GM12873 (cell line): ENCODE measurements at regions not wholly inside any gene's neighbourhood (a gene's known extent, or its start where the extent isn't known, plus 50 kb on each side); places are given as distances from the start of the nearest gene placed in this dataset.

Experiments used
- TF ChIP-seq, protein P1 (sequence below): IDR thresholded peaks from 2 replicates; pipeline ENCODE4 v1.5.1; 2012; ENCODE audit warnings: low read depth, mild to moderate bottlenecking, moderate library complexity, low read length, control low read depth; ENCODE audit not compliant: insufficient read depth; ENCODE audit errors: missing control alignments

DNA sequence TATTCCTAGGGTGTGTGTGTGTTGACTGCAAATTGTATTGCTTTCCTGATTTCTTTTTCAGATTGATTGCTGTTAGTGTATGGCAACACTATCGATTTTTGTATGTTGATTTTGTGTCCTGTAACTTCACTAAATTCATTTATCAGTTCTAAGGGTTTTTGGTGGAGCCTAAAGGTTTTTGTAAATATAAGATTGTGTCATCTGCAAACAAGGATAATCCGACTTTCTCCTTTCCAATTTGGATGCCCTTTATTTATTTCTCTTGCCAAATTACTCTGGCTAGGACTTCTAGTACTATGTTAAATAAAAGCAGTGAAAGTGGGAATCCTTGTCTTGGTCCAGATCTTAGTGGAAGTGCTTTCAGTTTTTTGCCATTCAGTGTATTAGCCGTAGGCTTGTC, 340.9 kb upstream of the KLF4 start:
- TF ChIP-seq, protein P1, sequence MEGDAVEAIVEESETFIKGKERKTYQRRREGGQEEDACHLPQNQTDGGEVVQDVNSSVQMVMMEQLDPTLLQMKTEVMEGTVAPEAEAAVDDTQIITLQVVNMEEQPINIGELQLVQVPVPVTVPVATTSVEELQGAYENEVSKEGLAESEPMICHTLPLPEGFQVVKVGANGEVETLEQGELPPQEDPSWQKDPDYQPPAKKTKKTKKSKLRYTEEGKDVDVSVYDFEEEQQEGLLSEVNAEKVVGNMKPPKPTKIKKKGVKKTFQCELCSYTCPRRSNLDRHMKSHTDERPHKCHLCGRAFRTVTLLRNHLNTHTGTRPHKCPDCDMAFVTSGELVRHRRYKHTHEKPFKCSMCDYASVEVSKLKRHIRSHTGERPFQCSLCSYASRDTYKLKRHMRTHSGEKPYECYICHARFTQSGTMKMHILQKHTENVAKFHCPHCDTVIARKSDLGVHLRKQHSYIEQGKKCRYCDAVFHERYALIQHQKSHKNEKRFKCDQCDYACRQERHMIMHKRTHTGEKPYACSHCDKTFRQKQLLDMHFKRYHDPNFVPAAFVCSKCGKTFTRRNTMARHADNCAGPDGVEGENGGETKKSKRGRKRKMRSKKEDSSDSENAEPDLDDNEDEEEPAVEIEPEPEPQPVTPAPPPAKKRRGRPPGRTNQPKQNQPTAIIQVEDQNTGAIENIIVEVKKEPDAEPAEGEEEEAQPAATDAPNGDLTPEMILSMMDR = no peak

DNA sequence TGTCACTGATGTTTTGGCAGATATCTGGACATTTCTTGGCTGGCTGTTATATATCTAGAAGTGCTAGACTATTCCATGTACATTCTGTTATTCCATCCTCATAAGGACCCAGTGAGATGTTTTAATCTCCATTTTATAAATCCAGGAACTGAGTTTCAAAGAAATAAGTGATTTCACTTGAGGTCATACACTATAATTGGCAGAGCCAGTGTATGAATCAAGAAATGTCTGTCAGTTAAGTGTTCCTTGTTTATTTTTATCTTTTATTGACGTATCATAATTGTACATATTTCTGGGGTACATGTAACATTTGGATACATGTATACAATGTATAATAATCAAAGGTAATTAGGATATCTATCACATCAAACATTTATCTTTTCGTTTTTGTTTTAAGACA, 338.3 kb upstream of the KLF4 start:
- TF ChIP-seq, protein P1 = no peak

DNA sequence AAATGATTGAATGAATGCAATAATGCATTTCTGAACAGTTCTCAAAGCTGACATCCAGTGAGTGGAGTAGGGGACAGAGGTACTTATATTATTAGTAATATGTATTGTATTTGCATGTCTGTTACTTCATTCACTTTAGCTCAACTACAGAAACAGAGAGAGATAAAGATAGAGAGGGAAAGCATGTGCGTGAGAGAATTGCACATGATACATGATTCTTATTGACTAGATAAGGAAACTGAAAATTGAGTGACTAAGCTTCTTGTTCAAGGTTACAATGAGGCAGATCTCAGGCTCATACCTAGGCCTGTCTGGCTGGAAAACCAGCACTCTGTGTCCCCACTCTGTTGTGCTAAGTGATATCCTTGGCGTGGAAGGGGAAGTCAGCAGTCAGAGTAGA, 337.7 kb upstream of the KLF4 start:
- TF ChIP-seq, protein P1 = no peak

DNA sequence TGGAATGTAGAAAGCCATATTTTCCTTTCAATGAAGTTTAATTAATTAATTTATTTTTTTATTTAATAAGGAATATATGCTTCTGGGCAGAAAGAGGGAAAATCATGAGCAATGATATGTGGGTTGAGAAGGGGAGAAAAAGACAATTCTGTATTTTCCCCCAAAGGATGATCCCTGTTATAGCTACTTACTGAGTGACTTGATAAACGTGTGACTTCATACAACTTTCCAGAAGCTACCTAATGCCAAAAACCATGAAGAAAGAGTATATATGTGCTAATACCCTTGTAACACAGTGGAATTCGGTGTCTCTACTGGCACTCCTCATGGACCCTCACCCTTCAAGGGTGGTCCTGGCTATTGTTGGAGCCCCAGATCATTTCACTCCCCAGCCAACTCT, 335.0 kb upstream of the KLF4 start:
- TF ChIP-seq, protein P1 = no peak

DNA sequence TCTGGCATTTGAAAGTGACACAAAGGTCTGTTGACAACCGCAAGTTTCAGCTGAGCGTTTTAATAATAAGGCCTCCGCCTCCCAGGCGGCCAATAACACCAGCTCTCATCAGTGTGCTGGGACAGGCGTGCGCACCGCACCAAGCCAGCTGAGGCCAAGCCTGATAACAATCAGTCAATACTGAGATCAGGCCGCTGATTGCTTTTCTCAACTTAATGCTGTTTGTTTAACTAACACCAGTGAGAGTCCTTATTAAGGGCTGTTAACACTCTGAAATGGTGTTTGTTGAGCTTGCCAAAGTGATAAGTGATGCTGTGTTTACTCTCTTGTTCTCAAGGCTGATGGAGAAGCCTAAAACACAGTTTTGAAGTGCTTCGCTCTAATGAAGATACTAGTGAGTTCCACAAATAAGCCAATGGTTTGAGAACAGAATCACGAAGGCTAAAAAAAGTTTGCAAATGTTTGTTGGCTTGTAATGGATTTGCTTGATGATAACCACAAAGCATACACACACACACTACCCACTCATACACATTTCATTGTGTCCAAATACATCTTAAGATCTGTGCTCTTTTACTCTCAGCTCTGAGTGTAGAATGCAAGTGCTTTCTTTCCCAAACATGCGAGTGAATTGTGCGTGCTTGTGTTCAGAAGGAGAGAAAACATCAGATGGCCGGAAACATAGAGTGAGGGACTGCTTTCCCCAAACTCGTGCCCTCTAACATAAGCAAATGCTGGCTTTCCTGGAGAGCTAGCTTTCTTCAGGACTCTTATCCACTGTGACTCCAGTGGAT, 330.4 kb upstream of the KLF4 start:
- TF ChIP-seq, protein P1 = no peak

DNA sequence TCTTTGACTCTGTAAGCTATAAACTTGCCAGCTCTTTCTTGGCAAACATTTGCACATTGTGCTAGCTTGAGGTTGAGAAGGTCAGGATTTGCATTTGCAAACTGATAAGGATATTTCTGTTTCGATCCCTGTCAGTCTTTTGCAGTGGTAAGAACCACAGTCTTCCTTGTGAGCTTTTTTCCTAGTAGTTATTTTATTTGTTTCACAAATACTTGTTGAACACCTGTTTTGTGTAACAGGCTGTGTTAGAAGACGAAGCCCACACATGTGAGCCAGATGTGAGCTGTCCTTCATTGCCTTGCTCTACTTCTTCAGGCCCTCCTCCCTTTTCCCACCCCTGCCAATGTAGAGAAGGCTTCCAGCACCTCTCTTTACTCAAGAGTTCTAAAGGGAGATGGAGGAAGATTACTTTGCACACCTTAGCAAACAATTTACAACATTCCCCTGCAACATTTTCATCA, 327.0 kb upstream of the KLF4 start:
- TF ChIP-seq, protein P1 = no peak

DNA sequence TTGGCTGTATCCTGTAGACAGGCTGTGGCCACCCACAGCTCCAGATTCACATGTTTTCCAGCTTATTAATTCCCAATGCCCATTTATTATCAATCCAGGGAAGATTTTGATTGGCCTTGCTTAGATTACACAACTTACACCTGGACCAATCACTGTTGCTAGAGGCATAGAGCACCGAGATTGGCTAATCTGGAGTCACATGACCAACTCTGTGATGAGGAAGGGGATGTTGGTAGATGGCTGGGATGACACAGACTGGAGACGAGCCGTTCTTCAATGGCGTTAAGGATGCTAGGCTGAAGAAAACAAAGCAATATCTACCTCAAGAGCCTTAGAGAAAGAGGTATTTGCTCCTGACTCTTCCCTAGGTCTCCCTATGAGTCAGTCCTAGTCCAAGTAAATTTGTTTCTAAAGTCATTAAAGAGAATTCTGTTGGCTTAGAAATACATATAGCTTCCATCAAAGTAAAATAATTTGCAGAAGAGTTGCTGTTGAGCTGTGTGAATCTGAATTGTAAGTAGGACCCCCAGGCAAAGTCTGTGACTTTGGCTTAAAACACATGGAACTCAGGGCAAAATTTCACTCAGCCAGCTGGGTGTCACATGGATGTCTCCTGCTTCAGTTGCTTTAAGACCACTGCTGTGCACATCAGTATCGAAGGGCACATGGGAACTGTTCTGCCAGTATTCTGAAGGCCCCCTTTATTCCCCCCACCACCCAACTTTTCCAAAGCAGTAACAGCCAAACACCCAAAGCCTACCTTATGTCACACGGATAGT, 326.4 kb upstream of the KLF4 start:
- TF ChIP-seq, protein P1 = no peak
